NCI-H2227 (cell line): ENCODE measurements at regions not wholly inside any gene's neighbourhood (a gene's known extent, or its start where the extent isn't known, plus 50 kb on each side); places are given as distances from the start of the nearest gene placed in this dataset.

Source experiments
- DNase-seq: peaks from one replicate; lab custom pipeline; 2025; ENCODE audit not compliant: unreplicated experiment; lab: John Stamatoyannopoulos, UW

DNA sequence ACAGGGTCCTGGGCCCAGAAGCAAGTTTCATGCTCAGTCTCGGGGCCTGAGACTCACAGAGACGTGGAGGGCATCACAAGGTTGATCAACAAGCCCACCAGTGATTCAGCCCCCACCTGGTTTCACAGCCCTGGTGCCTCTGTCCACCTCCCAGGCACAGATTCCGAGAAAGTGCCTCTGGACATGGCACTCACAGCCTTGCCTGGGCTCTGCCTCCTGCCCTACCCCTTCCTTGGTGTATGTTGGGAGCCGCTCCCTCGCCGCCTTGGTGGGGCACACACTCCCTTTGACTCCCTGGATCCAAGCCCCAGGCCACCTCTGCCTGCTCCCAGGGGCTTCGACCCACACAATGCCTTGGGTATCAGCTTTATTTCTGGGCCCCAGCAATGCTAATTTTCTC lies 200.8 kb upstream of the PPP2R2D start:
- no peak for DNase-seq

DNA sequence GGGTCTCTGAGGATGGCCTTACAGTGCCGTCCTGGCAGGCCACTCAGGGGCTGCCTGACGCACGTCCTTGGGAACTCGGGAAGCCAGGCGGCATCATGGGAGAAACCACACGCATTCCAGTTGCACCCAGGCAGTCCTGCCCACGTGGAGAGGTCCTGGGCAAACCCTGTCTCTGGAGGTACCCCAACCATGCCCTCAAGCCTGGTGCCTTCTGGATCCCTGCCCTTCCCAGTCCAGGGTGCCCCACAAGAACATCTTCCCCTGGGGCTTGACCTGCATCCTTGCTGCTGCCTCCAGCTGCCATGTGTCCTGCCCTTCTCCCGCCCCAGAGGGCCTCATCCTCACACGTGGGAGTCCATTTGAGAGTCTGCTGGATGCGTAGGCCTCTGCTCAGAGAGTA lies 200.3 kb upstream of the PPP2R2D start:
- DNase-seq: no peak

DNA sequence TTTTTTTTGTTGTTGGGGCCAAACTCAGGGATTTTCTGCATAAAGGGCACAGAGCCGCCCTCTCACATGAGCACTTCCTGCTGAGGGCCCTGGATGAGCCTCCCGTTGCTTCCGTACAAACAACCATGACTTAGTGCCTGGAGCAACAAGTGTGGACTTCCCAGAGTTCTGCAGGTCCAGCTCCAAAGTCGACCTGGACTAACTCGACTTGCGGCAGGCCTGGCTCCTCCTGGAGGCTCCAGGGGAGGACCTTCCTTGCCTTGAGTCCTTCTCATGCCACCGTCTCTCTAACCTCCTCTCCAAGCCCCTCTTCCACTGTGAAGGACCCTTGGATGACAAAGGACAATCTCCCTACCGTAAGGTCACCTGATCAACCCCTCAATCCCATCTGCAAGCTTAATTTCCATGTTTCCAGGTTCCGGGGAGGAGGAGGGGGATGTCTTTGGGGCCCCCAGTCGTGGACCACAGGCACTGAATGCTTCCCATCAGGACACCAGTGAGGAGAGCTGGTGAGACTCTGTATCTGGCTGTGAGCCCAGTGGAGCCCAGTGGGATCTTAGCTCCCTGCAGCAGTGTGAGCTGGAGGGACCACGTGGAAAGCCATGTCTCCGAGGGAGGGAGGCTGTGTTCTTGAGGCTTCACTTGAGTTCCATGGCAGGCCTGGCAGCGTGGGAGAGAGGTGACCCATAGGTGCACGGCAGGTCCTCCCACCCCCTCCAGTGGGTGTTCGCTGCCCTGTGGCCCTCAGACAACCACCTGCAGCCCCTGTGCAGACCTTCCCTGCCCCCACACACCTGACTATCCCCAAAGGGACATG lies 199.5 kb upstream of the PPP2R2D start:
- no peak for DNase-seq

DNA sequence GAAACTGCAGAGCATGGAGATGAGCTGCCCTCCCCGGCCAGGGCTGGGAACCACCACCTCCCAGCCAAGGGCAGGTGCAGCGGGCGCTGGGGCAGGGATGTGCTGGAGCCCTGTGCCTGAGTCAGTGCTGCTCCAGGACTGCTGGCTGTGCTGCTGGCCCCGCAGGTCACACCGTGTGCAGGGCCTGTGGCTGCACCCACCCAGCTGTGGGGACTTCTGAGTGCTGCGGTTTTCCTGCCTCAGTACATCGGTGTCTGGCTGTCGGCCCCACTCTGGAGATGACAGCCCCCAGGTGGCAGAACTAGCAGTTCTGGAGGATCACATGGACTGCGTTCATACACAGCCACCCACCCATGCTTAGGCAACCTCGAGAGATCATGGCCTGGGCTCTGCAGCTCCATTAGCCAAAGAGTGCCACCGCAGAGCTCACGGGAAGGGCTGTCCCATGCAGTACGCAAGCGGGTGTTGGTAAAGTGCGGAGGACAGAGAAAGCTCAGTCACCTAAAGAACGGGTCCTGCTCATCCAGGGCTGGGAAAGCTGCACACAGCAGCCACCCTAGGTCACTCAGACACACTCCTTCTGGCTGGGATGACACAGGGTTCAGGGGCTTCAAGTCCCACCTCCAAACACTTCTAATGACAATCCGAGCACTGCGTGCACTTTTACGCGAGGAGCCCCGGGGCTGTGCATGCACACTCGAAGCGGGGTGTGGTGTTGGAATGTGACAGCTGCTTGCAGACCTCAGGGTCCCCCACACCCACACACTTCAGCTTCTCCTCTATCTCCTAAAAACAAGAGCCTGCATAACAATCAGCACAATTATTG lies 198.1 kb upstream of the PPP2R2D start:
- no peak for DNase-seq

DNA sequence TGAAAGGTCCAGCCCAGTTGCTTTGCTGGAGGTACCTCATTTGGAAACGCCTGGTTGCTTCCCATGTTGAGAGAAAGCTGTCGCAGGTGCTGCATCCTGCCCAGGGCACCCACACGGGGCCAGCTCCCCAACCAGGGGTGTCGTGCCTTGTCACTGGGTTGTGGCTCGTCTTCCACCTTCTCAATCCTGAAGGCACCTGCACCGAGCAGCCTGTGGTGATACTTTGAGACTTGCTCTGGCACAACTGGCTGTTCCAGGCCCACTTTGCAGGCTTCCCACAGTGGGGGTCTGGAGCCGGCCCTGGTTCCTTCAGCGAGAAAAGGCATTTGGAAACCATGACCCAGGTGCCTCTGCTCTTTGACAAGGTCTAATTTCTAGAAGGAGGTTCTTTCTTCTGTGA lies 197.3 kb upstream of the PPP2R2D start:
- no peak for DNase-seq

DNA sequence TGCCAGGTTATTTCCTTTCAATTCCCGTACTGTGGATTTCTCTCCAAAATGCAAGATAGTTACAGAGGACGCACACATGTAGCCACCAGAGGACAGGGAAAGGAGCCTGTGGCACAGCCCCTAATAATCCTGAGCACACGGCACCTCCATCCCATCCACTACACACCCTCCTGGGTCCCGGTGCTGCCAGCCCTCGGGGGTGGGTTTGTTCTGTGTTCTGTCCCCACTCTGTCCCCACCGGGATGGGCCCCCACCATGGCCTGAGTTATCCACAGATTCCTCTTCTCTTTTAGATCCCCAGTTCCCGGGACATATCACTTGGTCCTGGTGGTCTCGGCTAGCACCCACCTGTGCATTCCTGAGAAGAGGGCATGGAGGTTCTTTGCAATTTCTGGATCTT lies 196.9 kb upstream of the PPP2R2D start:
- no peak for DNase-seq

DNA sequence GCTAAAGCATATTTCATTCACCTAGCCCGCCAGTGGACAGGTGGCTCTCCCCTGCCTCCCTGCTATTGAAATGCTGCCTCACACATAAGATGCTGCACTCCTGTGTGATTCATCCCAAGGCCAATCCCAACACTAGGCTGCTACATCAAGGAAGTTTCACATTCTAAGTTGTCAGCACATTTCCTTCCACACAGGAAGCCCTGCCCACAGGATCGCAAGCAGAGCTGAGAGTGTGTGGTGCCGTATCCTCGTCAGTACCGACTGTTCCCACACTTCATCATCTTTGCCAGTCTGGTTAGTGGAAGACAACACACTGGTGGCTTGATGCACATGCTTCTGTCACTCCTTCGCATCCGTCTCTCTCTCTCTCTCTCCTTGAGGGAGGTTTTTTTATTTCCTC lies 194.3 kb upstream of the PPP2R2D start:
- DNase-seq: no peak

DNA sequence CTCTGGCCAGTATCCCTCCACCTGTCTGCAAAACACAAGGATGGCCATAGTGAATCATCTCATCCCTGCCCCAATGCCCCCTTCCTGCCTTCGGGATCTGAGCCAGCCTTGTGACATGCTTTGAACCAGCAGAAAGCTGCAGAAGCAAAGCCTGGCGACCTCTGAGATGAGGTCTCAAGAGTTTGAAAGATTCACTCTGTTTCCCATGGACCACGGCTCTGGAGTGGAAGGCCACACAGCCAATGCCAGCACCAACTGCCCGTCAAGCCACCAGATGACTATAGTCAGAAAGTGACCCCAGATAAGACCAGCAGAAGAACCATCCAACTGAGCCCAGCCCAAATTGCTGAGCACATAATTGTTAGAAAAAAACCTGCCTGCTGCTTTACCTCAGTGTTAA lies 193.9 kb upstream of the PPP2R2D start:
- DNase-seq: no peak

DNA sequence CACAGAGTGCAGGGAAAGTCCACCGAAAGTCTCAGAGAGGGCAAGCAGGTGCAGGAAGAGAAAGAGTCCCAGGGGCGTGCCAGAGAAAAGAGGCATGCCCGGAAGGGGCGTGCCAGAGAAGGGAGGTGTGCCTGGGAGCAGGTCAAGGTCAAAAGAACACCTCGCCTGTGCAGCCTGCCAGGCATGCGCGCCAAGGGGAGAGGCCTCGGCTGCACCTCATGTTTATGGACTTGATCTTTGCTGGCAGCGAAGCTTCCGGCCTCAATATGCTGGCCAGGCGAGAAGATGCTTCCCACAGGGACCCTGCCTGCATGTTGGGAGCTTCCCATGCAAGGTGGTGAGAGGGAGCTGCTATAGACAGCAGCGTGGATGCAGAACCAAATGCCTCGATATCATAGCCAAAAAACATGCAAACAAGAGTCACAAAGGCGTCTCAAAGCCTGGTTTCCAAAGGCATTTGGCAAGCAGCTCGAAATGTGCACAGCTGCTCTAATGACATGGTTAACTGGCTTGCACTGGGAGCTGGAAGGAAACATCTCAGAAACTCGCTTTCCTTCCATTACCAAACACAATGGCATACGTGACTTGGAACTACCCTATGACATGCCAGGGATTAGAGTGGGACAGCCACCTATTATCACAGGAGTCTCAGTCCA lies 192.5 kb upstream of the PPP2R2D start:
- DNase-seq: no peak

DNA sequence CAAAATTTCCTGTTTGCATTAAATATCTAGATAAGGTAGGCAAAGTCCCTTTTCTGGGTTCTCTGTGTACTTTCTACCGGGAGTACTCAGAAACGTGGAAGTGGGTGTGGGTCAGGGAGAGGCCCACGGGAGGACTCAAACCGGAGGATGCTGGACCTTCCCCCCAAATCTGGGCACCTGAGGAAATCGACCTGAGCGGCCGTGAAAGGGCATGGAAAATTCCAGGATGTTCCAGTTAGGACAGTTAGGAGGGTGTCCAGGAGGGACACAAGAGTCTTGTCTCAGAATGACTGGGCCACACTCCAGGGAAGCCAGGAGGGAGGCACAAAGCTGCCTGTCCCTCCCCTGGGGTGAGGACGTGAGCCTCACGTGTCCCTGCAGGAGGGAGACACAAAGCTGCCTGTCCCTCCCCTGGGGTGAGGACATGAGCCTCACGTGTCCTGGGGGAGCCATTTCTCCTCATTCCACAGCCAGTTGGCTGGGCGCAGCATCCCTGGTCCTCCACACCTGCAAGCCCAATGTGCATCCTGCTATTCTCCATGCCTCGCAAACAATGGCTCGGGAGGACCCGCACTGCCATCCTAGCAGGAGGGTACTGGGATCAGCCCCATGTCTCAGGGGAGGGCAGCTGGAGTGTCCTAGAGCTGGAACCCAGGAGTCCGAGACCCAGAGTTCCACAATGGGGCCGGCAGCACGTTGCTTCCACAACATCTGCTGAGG lies 190.5 kb upstream of the PPP2R2D start:
- DNase-seq: no peak

DNA sequence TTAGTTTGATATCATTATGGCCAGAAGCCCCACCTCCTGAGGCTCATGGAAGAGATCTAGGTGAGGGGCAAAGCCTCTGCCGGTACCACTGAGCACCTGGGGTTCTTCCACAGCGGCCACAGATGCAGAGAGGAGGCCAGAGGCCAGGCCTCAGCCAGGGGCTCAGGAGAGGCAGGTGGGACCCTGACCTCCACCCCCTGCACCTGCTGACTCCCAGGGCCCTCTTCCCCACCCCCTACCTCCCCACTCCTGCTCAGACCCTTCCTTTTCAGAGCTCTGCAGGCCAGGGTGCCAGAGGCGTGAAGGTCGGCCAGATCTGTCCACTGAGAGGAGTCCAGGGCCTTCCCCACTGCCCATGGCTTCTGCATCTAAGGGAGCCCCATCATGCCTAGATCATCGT lies 178.7 kb upstream of the PPP2R2D start:
- no peak for DNase-seq

DNA sequence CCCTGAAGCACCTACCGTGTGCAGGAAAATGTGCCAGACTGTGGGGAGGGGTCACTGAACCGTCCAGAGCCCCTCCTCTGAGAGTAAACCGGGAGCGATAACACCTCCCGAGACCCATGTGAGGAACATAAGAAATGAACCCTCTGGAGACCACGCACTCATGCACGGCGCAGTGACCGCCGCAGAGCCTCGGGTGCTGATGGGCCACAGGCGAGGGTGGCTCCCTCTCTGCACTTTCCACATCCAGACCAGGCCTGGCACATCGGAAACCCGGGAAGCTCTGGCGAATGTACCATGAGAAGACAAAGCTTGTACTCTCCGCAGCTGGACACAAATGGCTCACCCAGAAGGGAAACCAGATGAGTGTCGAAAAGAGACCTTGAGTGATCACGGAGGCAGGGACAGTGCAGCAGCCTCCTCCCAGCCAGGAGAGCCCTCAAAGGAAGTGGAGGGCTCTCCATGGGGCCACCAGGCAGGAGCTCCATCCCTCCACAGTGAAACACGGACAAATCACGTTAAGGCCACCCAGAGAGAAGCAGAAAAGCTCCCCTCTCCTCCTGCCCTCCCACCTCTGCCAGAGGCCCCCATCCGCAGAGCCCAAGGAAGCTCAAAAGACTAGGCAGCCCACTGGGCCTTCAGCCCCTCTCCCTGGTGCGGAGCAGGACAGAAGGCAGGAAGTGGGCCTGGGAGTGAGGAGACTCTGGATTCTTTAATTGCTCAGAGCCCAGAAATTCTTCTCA lies 178.1 kb upstream of the PPP2R2D start:
- DNase-seq: no peak

DNA sequence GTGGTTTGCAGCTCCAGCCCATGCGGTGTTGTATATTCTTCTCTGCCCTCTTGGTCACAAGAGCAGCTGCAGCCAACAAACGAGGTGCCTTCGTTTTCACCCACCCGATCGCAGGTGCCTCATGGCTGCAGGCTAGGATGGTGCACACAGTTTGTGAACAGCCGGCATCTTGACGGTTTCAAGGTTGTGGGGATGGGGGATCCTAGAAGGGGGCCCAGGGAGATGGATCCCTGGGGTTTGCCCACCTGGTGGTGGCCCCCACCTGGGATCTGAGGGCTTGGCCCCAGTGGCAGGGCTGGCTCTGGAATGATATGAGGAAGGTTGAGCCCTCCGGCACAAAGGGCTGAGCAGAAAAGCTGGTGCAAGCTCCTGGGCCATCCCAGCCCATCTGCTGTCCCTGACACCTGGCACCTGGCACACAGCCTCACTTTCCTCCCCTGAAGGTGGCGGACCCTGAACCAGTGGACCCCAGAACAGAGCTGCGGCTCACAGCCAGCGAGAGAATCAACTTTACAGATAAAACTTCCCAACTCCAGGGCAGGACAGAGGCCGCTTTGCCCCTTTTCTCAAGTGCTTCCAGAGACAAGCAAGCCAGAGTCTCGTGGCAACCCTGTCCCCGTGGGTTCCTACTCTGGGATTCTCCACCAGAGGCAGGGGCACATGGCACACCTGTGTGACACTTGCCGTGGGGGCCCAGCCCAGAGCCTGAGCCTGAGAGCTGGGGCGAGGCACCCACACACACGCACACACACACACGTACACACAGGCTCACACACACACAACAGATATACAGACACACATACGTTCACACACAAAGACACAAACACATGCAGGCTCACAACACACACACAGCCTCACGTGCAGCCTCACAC lies 177.3 kb upstream of the PPP2R2D start:
- DNase-seq: no peak

DNA sequence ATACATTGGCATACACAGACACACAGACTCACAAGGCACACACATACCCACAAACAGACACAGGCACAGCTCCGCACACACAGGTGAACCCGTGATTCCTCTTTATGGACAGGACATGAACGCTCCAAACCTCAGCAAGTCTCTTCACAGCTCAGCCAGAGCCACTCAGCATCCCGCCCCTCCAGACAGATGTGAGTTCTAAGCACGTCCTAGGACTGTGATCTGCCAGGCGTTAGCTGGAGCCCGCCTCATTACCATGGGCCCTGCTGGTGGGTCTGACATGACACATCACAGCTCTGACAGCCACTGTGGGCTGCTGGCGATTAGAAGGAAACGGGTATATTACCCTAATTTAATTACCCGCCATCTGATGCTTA lies 176.7 kb upstream of the PPP2R2D start:
- DNase-seq: no peak

DNA sequence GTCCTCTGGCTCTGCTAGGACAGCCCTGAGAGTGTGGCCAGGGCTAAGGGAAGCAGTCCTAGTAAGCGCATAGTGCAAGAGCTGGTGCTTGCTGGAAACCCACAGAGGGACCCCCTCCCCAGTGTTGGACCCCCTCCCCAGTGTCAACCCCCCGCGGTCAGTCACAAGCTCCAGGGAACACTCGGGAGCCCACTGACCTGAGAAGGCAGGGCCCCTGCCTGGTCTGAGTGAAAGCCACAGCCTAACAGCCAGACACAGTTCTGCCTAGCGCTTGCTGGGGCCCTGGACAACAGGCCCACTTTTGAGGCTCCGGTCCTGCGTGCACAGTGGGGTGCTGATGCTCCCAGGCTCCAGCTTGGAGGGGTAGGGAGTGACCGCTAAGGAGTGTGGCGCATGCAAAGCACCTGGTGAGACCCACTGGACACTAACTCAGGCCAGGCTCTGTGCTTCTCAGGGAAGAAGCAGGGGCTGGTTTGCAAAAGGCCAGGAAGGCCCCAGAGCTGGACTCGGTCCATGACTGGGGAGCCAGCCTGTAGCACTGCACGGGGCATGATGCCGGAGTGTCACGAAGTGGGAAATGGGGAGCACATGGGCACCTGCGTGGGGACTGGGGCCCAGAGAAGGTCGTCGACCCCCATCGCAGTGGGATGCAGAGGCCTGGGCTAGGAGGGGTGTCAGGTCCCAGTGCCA lies 175.8 kb upstream of the PPP2R2D start:
- DNase-seq: no peak

DNA sequence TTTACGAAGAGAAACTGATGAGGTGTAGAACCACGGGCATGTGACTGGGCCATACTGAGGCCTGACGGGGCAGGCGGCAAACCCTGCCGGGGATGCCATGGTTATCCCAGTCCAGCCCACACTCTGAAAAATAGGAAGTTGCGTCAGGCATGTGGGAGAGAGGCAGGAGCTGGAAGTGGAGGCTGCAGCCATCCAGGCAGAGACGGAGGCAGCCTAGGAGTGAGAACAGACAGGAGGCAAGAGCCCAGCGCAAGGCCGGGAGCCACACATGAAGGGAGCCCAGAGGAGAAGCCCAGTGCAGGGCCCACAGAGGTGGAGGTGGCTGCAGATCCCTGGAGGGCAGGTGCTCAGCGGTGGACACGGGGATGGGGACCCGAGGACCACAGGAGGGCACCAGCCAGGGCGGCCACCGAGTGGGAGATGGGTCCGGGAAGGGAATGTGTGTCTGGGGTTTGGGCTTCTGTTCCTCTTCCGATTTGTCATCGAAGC lies 175.2 kb upstream of the PPP2R2D start:
- no peak for DNase-seq

DNA sequence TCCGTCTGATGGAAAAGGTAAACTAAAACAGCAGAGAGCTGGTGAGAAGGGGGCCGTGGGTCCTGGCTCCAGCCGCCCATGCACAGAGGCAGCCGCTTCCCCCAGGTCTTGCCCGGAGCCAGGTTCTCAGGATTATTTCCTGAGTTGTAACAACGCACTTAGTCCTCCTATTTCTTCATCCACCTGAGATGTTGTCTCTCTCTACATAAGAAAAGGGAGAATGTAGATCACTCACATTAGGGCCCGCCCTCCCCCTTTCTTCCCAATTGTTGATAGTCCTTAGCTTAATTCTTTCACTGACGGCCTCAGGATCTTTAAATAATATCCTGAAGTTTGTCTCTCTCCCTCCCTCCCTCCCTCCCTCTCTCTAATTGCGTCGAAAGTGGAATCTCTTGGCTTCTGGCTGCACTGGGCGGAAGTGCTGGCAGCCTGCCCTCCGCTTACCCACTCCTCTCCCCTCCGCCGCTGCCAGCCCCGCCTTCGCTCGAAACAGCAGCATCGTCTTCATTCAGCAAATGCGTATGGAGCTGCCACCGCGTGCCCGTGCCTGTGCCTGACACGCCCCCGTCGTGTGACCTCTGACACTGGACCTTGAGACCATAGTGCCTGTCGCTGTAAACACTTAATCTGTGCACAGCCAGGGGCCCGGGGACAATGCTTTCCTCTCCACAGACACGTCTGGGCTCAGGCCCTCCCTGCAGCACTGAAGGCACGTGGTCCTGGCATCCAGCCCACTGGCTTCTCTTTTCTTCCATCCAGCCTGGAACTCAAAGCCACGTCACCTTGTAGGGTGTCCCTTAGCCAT lies 174.5 kb upstream of the PPP2R2D start:
- DNase-seq: no peak

DNA sequence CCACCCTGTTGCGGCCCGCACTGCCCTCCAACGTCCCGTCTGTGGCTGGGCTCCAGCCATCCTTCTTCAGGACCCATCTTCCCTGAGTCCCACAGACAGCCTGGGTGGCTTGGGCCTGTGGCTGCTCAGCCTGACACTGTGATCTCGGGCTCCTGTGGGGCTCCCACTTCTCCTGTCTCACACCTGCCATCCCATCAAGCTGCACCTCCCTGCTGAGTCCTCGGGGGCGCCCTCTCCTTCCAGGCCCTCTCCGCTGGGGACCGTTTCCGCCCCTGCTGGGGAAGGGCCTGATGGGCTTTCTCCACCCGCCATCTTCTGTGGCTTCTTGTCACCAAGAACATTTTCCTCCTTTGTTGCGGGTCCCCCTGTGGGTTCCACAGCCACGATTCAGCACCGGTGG lies 173.8 kb upstream of the PPP2R2D start:
- DNase-seq: no peak
